Esophagus muscularis mucosa (tissue), 4 donors: ENCODE measurements at regions not wholly inside any gene's neighbourhood (a gene's known extent, or its start where the extent isn't known, plus 50 kb on each side); places are given as distances from the start of the nearest gene placed in this dataset.

Experiments used
- DNase-seq: peaks from one replicate; pipeline ENCODE4 v3.0.0-alpha.2; 2017; ENCODE audit errors: extremely low spot score
- H3K27ac ChIP-seq, 4 donors: fragments of 200-600 bp; sonication (generic); replicated peaks in 1 of 4; 1 replicate in 3 of 4; 2 replicates in 1 of 4; pipeline ENCODE4 v1.5.1; 2016 to 2019; ENCODE audit warnings: mild to moderate bottlenecking in 1 of 4
- H3K27me3 ChIP-seq, 4 donors: fragments of 200-600 bp; sonication (generic); one replicate each; pipeline versions ENCODE4 v1.5.1 to v1.6.0; 2016 to 2019
- H3K36me3 ChIP-seq, 4 donors: fragments of 200-600 bp; sonication (generic); one replicate each; pipeline ENCODE4 v1.5.1; 2016 to 2019
- H3K4me1 ChIP-seq, 4 donors: fragments of 200-600 bp; sonication (generic); one replicate each; pipeline ENCODE4 v1.5.1; 2016 to 2019
- H3K4me3 ChIP-seq, 4 donors: fragments of 200-600 bp; sonication (generic); 1 replicate in 2 of 4; 2 replicates in 2 of 4; pipeline ENCODE4 v1.5.1; 2016 to 2019; ENCODE audit warnings: mild to moderate bottlenecking in 4 of 4, moderate library complexity in 1 of 4
- H3K9me3 ChIP-seq, 4 donors: fragments of 200-600 bp; sonication (generic); 1 replicate in 3 of 4; 2 replicates in 1 of 4; pipeline ENCODE4 v1.5.1; 2016 to 2019
- EP300 ChIP-seq: sonication (generic); formaldehyde crosslinking; IDR thresholded peaks from one replicate; pipeline ENCODE4 v1.6.1; 2017; ENCODE audit warnings: antibody characterized with exemption
- POLR2A ChIP-seq: fragments of 450-650 bp; IDR thresholded peaks from one replicate; pipeline ENCODE4 v1.6.1; 2017; ENCODE audit warnings: antibody characterized with exemption, moderate library complexity, mild to moderate bottlenecking, low read depth
- POLR2AphosphoS5 ChIP-seq, 2 donors: sonication (generic); formaldehyde crosslinking; IDR thresholded peaks; one replicate each; pipeline ENCODE4 v1.6.1; 2017; ENCODE audit warnings: antibody characterized with exemption in 2 of 2
- WGBS: methylation state at CpG from one replicate; pipeline ENCODE4 v1.1.5; 2018; 5-methylcytosine and 5-hydroxymethylcytosine counted together
- intact Hi-C: fragments of 100-400 bp; cut with DNase I; formaldehyde crosslinking; loops from one replicate; pipeline ENCODE4 v1.15.1; 2023
- TF ChIP-seq, protein P1 (sequence below), 3 experiments: fragments of 200-600 bp in 2 of 3; fragments of 450-650 bp in 1 of 3; sonication (generic) in 2 of 3; IDR thresholded peaks; one replicate each; pipeline ENCODE4 v1.5.1; 2017 to 2019; ENCODE audit warnings: antibody characterized with exemption in 3 of 3, mild to moderate bottlenecking in 2 of 3, moderate library complexity in 1 of 3

GRCh38 chr5:22926574-22926973 is 73.4 kb upstream of the CDH12 start:
- intact Hi-C loops = no loop called here
- no peak for DNase-seq
- WGBS = 35% methylated on average over 1 of the region's 1 CpG
- H3K27me3 ChIP-seq = no peaks in the 10 kb centered on the region
- TF ChIP-seq, protein P1, sequence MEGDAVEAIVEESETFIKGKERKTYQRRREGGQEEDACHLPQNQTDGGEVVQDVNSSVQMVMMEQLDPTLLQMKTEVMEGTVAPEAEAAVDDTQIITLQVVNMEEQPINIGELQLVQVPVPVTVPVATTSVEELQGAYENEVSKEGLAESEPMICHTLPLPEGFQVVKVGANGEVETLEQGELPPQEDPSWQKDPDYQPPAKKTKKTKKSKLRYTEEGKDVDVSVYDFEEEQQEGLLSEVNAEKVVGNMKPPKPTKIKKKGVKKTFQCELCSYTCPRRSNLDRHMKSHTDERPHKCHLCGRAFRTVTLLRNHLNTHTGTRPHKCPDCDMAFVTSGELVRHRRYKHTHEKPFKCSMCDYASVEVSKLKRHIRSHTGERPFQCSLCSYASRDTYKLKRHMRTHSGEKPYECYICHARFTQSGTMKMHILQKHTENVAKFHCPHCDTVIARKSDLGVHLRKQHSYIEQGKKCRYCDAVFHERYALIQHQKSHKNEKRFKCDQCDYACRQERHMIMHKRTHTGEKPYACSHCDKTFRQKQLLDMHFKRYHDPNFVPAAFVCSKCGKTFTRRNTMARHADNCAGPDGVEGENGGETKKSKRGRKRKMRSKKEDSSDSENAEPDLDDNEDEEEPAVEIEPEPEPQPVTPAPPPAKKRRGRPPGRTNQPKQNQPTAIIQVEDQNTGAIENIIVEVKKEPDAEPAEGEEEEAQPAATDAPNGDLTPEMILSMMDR (IDR thresholded peaks at IDR 0.05) = no peak
- TF ChIP-seq EP300 (no peak), POLR2AphosphoS5 (IDR thresholded peaks at IDR 0.05) (no peak), POLR2A (no peak)
- H3K4me1 ChIP-seq = no peaks in the 10 kb centered on the region
- no peaks in the 10 kb centered on the region for H3K36me3 ChIP-seq
- H3K27ac ChIP-seq = no peak overlapping the region
- peaks cover 0 to 14% (median 0%) of the 10 kb centered on the region in 4 donors for H3K9me3 ChIP-seq
- no peak overlapping the region for H3K4me3 ChIP-seq

GRCh38 chr5:22918511-22918910 is 65.4 kb upstream of the CDH12 start:
- Histone ChIP-seq H3K9me3 (no peaks in the 10 kb centered on the region), H3K27ac (no peak overlapping the region), H3K27me3 (no peaks in the 10 kb centered on the region), H3K4me3 (no peak overlapping the region), H3K36me3 (no peaks in the 10 kb centered on the region), H3K4me1 (no peaks in the 10 kb centered on the region)
- DNase-seq = no peak
- intact Hi-C loops = no loop called here
- WGBS = 67% methylated on average over 4 of the region's 4 CpGs
- TF ChIP-seq POLR2A (no peak), POLR2AphosphoS5 (IDR thresholded peaks at IDR 0.05) (no peak), EP300 (no peak)
- TF ChIP-seq, protein P1 (IDR thresholded peaks at IDR 0.05) = no peak

GRCh38 chr5:22916393-22916792 is 63.2 kb upstream of the CDH12 start:
- TF ChIP-seq EP300 (no peak), POLR2A (no peak), POLR2AphosphoS5 (IDR thresholded peaks at IDR 0.05) (no peak)
- TF ChIP-seq, protein P1 (IDR thresholded peaks at IDR 0.05) = no peak
- Histone ChIP-seq H3K27ac (no peak overlapping the region), H3K4me1 (no peaks in the 10 kb centered on the region), H3K27me3 (no peaks in the 10 kb centered on the region), H3K9me3 (no peaks in the 10 kb centered on the region), H3K4me3 (no peak overlapping the region), H3K36me3 (no peaks in the 10 kb centered on the region)
- intact Hi-C loops = no loop called here
- WGBS = 86% methylated on average over 1 of the region's 1 CpG
- DNase-seq = no peak

DNA sequence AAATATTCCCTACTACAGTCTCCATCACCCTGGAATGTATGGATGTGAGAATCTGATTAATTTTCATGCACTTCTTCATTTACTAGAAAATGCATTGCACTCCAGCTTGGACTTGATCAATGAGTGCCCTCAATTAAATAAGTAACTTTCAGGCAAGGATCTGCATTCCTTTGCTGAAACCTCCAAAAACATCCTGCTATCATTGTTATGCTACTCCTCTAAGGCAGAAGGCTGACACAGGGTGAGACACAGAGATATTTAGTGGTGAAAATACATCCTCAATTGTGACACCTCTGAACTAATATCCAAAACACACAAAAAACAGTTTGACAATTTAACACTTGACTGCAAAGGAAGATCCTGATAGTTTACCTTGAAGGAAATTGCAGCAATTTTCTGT is 57.9 kb upstream of the CDH12 start:
- TF ChIP-seq, protein P1 (IDR thresholded peaks at IDR 0.05) = no peak
- TF ChIP-seq POLR2AphosphoS5 (IDR thresholded peaks at IDR 0.05) = no peak
- TF ChIP-seq EP300 = no peak
- TF ChIP-seq POLR2A = no peak
- intact Hi-C loops = no loop called here

DNA sequence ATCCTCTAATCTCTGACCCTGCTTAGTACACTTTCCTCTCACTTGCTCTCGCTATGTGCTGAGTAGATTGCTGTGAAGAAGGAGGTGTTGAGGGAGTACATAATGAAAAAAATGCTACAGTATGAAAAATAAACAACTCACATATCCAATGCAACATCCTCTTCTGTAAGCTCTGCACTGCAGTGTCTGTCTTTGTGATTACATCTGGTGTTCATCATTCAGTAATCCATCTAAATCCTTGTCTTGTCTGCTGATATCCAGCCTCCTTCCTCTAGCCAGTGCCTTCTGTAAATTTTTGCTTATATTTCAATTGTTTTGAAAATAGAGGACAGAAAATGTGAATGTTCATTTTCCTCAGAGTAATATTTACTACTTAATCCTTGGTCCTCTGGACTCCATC is 57.4 kb upstream of the CDH12 start:
- H3K4me3 ChIP-seq = no peak overlapping the region
- H3K27me3 ChIP-seq = no peaks in the 10 kb centered on the region
- intact Hi-C loops = no loop called here
- H3K9me3 ChIP-seq = no peaks in the 10 kb centered on the region
- TF ChIP-seq POLR2A (no peak), POLR2AphosphoS5 (IDR thresholded peaks at IDR 0.05) (no peak), EP300 (no peak)
- TF ChIP-seq, protein P1 (IDR thresholded peaks at IDR 0.05) = no peak
- peaks cover 0 to 5% (median 0%) of the 10 kb centered on the region in 4 donors for H3K4me1 ChIP-seq
- H3K27ac ChIP-seq = no peak overlapping the region
- WGBS = 52% methylated on average over 1 of the region's 1 CpG
- no peaks in the 10 kb centered on the region for H3K36me3 ChIP-seq
- no peak for DNase-seq

More for the DNA sequence above, 57.9 kb upstream of the CDH12 start:
- Histone ChIP-seq H3K27ac (no peak overlapping the region), H3K27me3 (no peaks in the 10 kb centered on the region), H3K4me3 (no peak overlapping the region), H3K36me3 (no peaks in the 10 kb centered on the region), H3K9me3 (no peaks in the 10 kb centered on the region), H3K4me1 (peaks cover 0 to 5% (median 0%) of the 10 kb centered on the region in 4 donors)
- no peak for DNase-seq
